Panc1 (cell line): ENCODE measurements at regions not wholly inside any gene's neighbourhood (a gene's known extent, or its start where the extent isn't known, plus 50 kb on each side); places are given as distances from the start of the nearest gene placed in this dataset.

Source experiments
- ATAC-seq: fragments of 200-7000 bp; cut with Tn5 transposase; 2 replicates; pipeline ENCODE4 v1.9.1; 2020; ENCODE audit warnings: mild to moderate bottlenecking, moderate library complexity
- BruUV-seq: library from RNA; stranded (reverse); fragments of 400-500 nt; replicated peaks from 2 replicates; lab custom pipeline; 2021; lab: Mats Ljungman, UMichigan
- CTCF ChIA-PET: fragments of 300-600 bp; sonication (Branson Sonifier 250); formaldehyde crosslinking; loops from one replicate; lab custom pipeline; 2022; ENCODE audit warnings: antibody characterized with exemption; lab: Charles Lee
- POLR2A ChIA-PET: fragments of 300-600 bp; sonication (Branson Sonifier 250); formaldehyde crosslinking; loops from one replicate; lab custom pipeline; 2022; ENCODE audit warnings: antibody characterized with exemption; lab: Charles Lee
- DNase-seq: peaks from one replicate; pipeline ENCODE4 v3.0.0-alpha.2; 2010; ENCODE audit warnings: low read depth, low spot score
- H3K27ac ChIP-seq: 2 replicates; pipeline ENCODE4 v1.5.1; 2011; ENCODE audit warnings: mild to moderate bottlenecking, low read length, inconsistent platforms
- H3K27me3 ChIP-seq: fragments of 200-500 bp; sonication (Bioruptor generic); 2 replicates; pipeline ENCODE4 v1.6.0; 2014; ENCODE audit warnings: low read length, inconsistent platforms; ENCODE audit not compliant: control insufficient read depth, insufficient read depth
- H3K36me3 ChIP-seq: fragments of 200-500 bp; sonication (Bioruptor generic); 2 replicates; pipeline ENCODE4 v1.5.1; 2014; ENCODE audit warnings: inconsistent platforms, mild to moderate bottlenecking, low read length, moderate library complexity; ENCODE audit not compliant: control insufficient read depth, insufficient read depth
- H3K4me1 ChIP-seq: 2 replicates; pipeline ENCODE4 v1.5.1; 2011; ENCODE audit warnings: inconsistent platforms, mild to moderate bottlenecking, low read length, moderate library complexity; ENCODE audit not compliant: control insufficient read depth, insufficient read depth
- H3K4me3 ChIP-seq, 2 experiments: 2 replicates each; pipeline ENCODE4 v1.5.1; 2011 to 2012; ENCODE audit warnings: low read depth in 2 of 2, low read length in 2 of 2, mild to moderate bottlenecking in 2 of 2, inconsistent platforms in 1 of 2, moderate library complexity in 1 of 2
- H3K9me3 ChIP-seq: fragments of 200-500 bp; sonication (Bioruptor generic); 2 replicates; pipeline ENCODE4 v1.5.1; 2014; ENCODE audit warnings: low read depth, mild to moderate bottlenecking, inconsistent platforms, low read length, moderate library complexity; ENCODE audit not compliant: control insufficient read depth, insufficient read depth
- CTCF ChIP-seq: fragments of 450-650 bp; IDR thresholded peaks from 2 replicates; pipeline ENCODE4 v1.5.1; 2017; ENCODE audit warnings: mild to moderate bottlenecking
- POLR2AphosphoS5 ChIP-seq: IDR thresholded peaks from 2 replicates; pipeline ENCODE4 v1.6.1; 2012; ENCODE audit warnings: mild to moderate bottlenecking, low read depth, low read length, moderate library complexity
- SIN3A ChIP-seq: IDR thresholded peaks from 2 replicates; pipeline ENCODE4 v1.6.1; 2012; ENCODE audit warnings: low read depth, mild to moderate bottlenecking, low read length, moderate library complexity, borderline replicate concordance; ENCODE audit not compliant: insufficient read depth
- TCF7L2 ChIP-seq: IDR thresholded peaks from 2 replicates; pipeline ENCODE4 v1.6.1; 2011; ENCODE audit warnings: mild to moderate bottlenecking, low read depth, low read length, inconsistent platforms
- in situ Hi-C: cut with HindIII; loops from 2 replicates; pipeline ENCODE4 v1.10.0; 2016; ENCODE audit warnings: low sequenced_read_pairs, low pct_unique_long_range_greater_than_20kb
- intact Hi-C: fragments of 100-400 bp; cut with micrococcal nuclease; formaldehyde crosslinking; loops from one replicate; pipeline ENCODE4 v1.10.0; 2022; ENCODE audit not compliant: unreplicated experiment
- TF ChIP-seq, protein P1 (sequence below), 2 experiments: IDR thresholded peaks; 2 replicates each; pipeline ENCODE4 v1.6.1; 2011 to 2012; ENCODE audit warnings: low read depth in 2 of 2, control low read depth in 1 of 2, low read length in 1 of 2, mild to moderate bottlenecking in 1 of 2, moderate library complexity in 1 of 2; ENCODE audit not compliant: insufficient read depth in 1 of 2

GRCh38 chr3:70546679-70547078, 234.2 kb upstream of the MDFIC2 start:
- Histone ChIP-seq H3K4me1 (no peaks in the 10 kb centered on the region), H3K27me3 (no peaks in the 10 kb centered on the region), H3K9me3 (no peaks in the 10 kb centered on the region), H3K4me3 (no peak overlapping the region), H3K27ac (no peak overlapping the region), H3K36me3 (no peaks in the 10 kb centered on the region)
- no peak for TF ChIP-seq POLR2AphosphoS5
- TF ChIP-seq CTCF, result no peak
- no peak for TF ChIP-seq SIN3A
- TF ChIP-seq, protein P1, sequence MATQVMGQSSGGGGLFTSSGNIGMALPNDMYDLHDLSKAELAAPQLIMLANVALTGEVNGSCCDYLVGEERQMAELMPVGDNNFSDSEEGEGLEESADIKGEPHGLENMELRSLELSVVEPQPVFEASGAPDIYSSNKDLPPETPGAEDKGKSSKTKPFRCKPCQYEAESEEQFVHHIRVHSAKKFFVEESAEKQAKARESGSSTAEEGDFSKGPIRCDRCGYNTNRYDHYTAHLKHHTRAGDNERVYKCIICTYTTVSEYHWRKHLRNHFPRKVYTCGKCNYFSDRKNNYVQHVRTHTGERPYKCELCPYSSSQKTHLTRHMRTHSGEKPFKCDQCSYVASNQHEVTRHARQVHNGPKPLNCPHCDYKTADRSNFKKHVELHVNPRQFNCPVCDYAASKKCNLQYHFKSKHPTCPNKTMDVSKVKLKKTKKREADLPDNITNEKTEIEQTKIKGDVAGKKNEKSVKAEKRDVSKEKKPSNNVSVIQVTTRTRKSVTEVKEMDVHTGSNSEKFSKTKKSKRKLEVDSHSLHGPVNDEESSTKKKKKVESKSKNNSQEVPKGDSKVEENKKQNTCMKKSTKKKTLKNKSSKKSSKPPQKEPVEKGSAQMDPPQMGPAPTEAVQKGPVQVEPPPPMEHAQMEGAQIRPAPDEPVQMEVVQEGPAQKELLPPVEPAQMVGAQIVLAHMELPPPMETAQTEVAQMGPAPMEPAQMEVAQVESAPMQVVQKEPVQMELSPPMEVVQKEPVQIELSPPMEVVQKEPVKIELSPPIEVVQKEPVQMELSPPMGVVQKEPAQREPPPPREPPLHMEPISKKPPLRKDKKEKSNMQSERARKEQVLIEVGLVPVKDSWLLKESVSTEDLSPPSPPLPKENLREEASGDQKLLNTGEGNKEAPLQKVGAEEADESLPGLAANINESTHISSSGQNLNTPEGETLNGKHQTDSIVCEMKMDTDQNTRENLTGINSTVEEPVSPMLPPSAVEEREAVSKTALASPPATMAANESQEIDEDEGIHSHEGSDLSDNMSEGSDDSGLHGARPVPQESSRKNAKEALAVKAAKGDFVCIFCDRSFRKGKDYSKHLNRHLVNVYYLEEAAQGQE (IDR thresholded peaks at IDR 0.05; ENCODE audit: insufficient read depth in 1 of 2, low read depth in 2 of 2, low read length in 1 of 2), result no peak
- TF ChIP-seq TCF7L2, result no peak
- CTCF ChIA-PET, result no interaction called here
- POLR2A ChIA-PET, result no interaction called here
- DNase-seq (no peak), ATAC-seq (no peak)
- intact Hi-C loops (no loop called here), in situ Hi-C loops (no loop called here)
- BruUV-seq, result no TSS peak

GRCh38 chr3:70543493-70543892, 231.1 kb upstream of the MDFIC2 start:
- BruUV-seq, result no TSS peak
- intact Hi-C loops (no loop called here), in situ Hi-C loops (no loop called here)
- no peak for ATAC-seq
- H3K4me1 ChIP-seq, result no peaks in the 10 kb centered on the region
- no peaks in the 10 kb centered on the region for H3K27me3 ChIP-seq
- H3K36me3 ChIP-seq, result no peaks in the 10 kb centered on the region
- H3K27ac ChIP-seq, result no peak overlapping the region
- no peaks in the 10 kb centered on the region for H3K9me3 ChIP-seq
- H3K4me3 ChIP-seq, result no peak overlapping the region
- ChIA-PET POLR2A (no interaction called here), CTCF (no interaction called here)
- TF ChIP-seq POLR2AphosphoS5 (no peak), CTCF (no peak), SIN3A (no peak), TCF7L2 (no peak)
- TF ChIP-seq, protein P1 (IDR thresholded peaks at IDR 0.05; ENCODE audit: insufficient read depth in 1 of 2, low read depth in 2 of 2, low read length in 1 of 2), result no peak
- no peak for DNase-seq
